ENCODE measurements at regions not wholly inside any gene's neighbourhood (a gene's known extent, or its start where the extent isn't known, plus 50 kb on each side); places are given as distances from the start of the nearest gene placed in this dataset.

DNA sequence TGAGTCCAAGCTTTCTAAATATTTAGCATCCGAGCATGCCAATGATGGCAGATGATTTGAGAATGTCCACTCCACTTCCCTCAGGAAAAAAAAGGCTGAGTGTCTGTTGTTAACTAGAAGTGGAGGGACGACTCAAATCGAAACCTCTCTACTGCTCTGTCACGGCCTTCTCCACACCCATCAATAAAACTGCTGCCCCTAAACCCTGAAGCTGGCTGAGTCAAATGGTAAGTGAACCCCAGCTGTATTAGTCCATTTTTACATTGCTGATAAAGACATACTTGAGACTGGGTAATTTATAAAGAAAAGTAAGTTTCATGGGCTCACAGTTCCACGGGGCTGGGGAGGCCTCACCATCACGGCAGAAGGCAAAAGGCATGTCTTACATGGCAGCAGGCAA, 707.0 kb downstream of the QKI start:
- TF ChIP-seq PPARA (CRISPR knock-in tag; IDR thresholded peaks at IDR 0.05; ENCODE audit: borderline replicate concordance) (no peak), ZC3H10 (CRISPR knock-in tag; IDR thresholded peaks at IDR 0.05) (no peak), CSDC2 (CRISPR knock-in tag; IDR thresholded peaks at IDR 0.05) (no peak), ESRRG (CRISPR knock-in tag; IDR thresholded peaks at IDR 0.05) (no peak), ZFP3 (CRISPR knock-in tag; IDR thresholded peaks at IDR 0.05) (no peak), TOX (CRISPR knock-in tag; IDR thresholded peaks at IDR 0.05; ENCODE audit: borderline replicate concordance) (no peak), ISL1 (CRISPR knock-in tag; IDR thresholded peaks at IDR 0.05) (no peak), GLIS3 (CRISPR knock-in tag; IDR thresholded peaks at IDR 0.05) (no peak), TCF4 (CRISPR knock-in tag; IDR thresholded peaks at IDR 0.05; ENCODE audit: borderline replicate concordance) (no peak), ZNF70 (CRISPR knock-in tag; IDR thresholded peaks at IDR 0.05) (no peak), ARNTL (CRISPR knock-in tag; IDR thresholded peaks at IDR 0.05; ENCODE audit: borderline replicate concordance, low read depth) (no peak), ZNF565 (CRISPR knock-in tag; conservative IDR thresholded peaks at IDR 0.05; ENCODE audit: low read depth) (no peak), ZFP30 (CRISPR knock-in tag; IDR thresholded peaks at IDR 0.05) (no peak)
- TF ChIP-seq, protein P1, sequence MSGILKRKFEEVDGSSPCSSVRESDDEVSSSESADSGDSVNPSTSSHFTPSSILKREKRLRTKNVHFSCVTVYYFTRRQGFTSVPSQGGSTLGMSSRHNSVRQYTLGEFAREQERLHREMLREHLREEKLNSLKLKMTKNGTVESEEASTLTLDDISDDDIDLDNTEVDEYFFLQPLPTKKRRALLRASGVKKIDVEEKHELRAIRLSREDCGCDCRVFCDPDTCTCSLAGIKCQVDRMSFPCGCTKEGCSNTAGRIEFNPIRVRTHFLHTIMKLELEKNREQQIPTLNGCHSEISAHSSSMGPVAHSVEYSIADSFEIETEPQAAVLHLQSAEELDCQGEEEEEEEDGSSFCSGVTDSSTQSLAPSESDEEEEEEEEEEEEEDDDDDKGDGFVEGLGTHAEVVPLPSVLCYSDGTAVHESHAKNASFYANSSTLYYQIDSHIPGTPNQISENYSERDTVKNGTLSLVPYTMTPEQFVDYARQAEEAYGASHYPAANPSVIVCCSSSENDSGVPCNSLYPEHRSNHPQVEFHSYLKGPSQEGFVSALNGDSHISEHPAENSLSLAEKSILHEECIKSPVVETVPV (CRISPR knock-in tag; IDR thresholded peaks at IDR 0.05), result no peak
- TF ChIP-seq, protein P2, sequence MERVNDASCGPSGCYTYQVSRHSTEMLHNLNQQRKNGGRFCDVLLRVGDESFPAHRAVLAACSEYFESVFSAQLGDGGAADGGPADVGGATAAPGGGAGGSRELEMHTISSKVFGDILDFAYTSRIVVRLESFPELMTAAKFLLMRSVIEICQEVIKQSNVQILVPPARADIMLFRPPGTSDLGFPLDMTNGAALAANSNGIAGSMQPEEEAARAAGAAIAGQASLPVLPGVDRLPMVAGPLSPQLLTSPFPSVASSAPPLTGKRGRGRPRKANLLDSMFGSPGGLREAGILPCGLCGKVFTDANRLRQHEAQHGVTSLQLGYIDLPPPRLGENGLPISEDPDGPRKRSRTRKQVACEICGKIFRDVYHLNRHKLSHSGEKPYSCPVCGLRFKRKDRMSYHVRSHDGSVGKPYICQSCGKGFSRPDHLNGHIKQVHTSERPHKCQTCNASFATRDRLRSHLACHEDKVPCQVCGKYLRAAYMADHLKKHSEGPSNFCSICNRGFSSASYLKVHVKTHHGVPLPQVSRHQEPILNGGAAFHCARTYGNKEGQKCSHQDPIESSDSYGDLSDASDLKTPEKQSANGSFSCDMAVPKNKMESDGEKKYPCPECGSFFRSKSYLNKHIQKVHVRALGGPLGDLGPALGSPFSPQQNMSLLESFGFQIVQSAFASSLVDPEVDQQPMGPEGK (CRISPR knock-in tag; IDR thresholded peaks at IDR 0.05; ENCODE audit: borderline replicate concordance), result no peak
- TF ChIP-seq, protein P3, sequence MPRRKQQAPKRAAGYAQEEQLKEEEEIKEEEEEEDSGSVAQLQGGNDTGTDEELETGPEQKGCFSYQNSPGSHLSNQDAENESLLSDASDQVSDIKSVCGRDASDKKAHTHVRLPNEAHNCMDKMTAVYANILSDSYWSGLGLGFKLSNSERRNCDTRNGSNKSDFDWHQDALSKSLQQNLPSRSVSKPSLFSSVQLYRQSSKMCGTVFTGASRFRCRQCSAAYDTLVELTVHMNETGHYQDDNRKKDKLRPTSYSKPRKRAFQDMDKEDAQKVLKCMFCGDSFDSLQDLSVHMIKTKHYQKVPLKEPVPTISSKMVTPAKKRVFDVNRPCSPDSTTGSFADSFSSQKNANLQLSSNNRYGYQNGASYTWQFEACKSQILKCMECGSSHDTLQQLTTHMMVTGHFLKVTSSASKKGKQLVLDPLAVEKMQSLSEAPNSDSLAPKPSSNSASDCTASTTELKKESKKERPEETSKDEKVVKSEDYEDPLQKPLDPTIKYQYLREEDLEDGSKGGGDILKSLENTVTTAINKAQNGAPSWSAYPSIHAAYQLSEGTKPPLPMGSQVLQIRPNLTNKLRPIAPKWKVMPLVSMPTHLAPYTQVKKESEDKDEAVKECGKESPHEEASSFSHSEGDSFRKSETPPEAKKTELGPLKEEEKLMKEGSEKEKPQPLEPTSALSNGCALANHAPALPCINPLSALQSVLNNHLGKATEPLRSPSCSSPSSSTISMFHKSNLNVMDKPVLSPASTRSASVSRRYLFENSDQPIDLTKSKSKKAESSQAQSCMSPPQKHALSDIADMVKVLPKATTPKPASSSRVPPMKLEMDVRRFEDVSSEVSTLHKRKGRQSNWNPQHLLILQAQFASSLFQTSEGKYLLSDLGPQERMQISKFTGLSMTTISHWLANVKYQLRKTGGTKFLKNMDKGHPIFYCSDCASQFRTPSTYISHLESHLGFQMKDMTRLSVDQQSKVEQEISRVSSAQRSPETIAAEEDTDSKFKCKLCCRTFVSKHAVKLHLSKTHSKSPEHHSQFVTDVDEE (CRISPR knock-in tag; IDR thresholded peaks at IDR 0.05), result no peak
- no peak for ATAC-seq

DNA sequence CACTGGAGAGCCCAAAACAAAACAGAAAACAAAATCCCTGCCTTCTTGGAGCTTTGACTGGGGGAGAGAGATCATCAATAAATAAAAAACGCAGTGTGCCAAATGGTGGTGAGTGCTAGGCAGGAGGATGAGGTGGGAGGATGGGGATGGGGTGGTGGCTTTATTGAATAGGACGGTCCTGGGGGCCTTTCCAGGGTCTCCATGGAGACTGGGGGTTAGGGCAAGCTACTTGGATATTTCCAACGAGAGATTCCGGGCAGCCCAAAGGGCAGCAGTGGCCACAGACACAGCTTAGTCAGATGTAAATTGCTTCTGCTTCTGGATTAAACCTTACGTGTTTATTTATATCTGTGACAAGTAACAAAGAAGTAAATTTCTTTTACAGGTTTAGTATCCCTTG, 700.1 kb downstream of the QKI start:
- TF ChIP-seq PPARA (CRISPR knock-in tag; IDR thresholded peaks at IDR 0.05; ENCODE audit: borderline replicate concordance), result no peak
- no peak for TF ChIP-seq ZNF8 (CRISPR knock-in tag; IDR thresholded peaks at IDR 0.05)
- no peak for TF ChIP-seq ESRRG (CRISPR knock-in tag; IDR thresholded peaks at IDR 0.05)
- no peak for ATAC-seq

DNA sequence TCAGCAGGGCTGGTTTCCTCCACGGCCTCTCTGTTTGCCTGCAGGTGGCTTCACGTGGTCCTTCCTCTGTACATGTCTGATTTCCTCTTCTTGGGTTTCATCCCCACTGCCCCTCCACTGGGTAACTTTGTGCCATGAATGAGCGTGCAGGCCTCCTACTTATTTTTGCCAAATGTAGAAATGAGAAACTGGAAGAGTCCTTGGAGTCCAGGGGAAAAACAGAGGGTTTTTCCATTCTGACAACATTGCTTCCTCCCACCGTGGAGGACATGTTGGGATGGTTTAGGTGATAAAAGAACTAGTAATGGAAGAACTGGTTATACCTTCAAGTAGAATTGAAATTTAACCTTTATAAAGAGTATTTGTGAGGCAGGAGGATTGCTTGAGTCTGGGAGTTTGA, 699.5 kb downstream of the QKI start:
- TF ChIP-seq, protein P2 (CRISPR knock-in tag; IDR thresholded peaks at IDR 0.05; ENCODE audit: borderline replicate concordance), result no peak
- no peak for ATAC-seq

DNA sequence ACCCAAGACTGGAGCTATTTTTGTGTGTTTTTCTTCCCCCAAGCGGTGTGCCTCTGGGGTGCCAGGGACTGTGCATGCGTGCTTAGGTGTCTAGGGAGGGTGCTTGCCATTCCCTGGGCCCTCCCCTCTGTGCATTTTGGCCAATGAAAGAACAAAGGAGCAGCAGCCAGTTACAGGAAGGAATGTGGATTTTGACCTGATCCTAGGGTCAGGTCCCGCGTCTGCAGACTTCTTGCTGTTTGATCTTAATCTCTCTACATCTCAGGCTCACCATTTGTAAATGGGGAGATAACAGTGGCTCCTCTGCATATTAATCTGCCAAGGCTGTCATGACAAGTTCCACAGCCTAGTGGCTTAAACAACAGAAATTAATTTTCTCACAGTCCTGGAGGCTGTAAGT, 699.1 kb downstream of the QKI start:
- ATAC-seq, result no peak
- TF ChIP-seq, protein P1 (CRISPR knock-in tag; IDR thresholded peaks at IDR 0.05), result no peak
- TF ChIP-seq PPARA (CRISPR knock-in tag; IDR thresholded peaks at IDR 0.05; ENCODE audit: borderline replicate concordance), result no peak
- TF ChIP-seq TCF4 (CRISPR knock-in tag; IDR thresholded peaks at IDR 0.05; ENCODE audit: borderline replicate concordance), result no peak
- no peak for TF ChIP-seq ESRRG (CRISPR knock-in tag; IDR thresholded peaks at IDR 0.05)

- ATAC-seq, result no peak
- TF ChIP-seq, protein P2 (CRISPR knock-in tag; IDR thresholded peaks at IDR 0.05; ENCODE audit: borderline replicate concordance), result no peak
- TF ChIP-seq ZFP3 (CRISPR knock-in tag; IDR thresholded peaks at IDR 0.05) (no peak), SNAI2 (CRISPR knock-in tag; IDR thresholded peaks at IDR 0.05) (no peak), ZNF565 (CRISPR knock-in tag; conservative IDR thresholded peaks at IDR 0.05; ENCODE audit: low read depth) (no peak), POU6F1 (CRISPR knock-in tag; IDR thresholded peaks at IDR 0.05; ENCODE audit: borderline replicate concordance, low read depth) (no peak), PPARA (CRISPR knock-in tag; IDR thresholded peaks at IDR 0.05; ENCODE audit: borderline replicate concordance) (no peak)
Observed at GRCh38 chr6:164109770-164110140, 695.2 kb downstream of the QKI start.

Measured in SK-N-SH treated with all-trans-retinoic acid at 6 μM for 48 hours (cell line).